ENCODE measurements at regions not wholly inside any gene's neighbourhood (a gene's known extent, or its start where the extent isn't known, plus 50 kb on each side); places are given as distances from the start of the nearest gene placed in this dataset.

DNA sequence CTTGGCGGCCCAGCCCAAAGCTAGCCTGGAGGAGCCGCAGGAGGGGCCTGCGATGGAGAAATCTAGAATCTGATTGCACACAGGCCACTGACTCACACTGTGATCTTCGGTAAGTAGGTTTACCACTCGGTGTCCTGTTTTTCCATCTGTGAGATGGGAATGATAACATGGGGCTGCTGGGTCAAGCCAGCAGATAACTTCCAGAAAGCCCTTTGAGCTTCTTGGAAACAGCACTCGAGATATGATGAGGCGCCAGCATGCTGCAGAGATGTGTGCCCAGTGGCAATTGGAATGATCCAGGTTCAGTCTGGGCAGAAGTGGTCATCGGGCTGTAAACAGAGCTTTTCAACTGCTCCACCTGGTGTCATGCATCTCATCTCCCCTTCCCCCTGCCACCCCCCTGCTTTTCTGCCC is 771.3 kb upstream of the TBX3 start:
- DNase-seq, result no peak

DNA sequence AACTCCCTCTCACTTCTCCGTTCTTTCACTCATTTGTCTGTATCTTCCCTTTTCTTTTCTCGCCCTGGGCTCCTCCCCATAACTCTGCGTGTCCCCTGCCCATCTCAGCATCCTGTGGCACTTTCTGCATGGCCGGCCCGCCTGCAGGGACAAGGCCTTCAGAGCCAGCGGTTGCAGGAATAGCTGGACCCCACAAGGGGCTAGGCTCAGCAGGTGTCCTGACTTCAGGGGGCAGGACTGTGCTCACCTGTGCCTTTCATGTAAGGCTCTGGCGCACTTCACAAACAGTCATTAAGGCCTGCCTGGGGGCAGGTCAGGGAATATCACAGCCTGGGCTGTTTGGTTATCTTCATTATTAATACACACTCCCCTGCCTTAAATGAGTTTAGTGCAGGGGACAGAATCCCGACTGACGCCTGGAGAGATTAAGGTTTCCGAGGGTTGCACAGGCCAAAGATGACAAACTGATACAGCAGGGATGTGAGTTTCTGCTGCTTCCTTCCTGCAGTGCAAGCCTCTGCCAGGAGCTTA is 768.8 kb upstream of the TBX3 start:
- no peak for DNase-seq

DNA sequence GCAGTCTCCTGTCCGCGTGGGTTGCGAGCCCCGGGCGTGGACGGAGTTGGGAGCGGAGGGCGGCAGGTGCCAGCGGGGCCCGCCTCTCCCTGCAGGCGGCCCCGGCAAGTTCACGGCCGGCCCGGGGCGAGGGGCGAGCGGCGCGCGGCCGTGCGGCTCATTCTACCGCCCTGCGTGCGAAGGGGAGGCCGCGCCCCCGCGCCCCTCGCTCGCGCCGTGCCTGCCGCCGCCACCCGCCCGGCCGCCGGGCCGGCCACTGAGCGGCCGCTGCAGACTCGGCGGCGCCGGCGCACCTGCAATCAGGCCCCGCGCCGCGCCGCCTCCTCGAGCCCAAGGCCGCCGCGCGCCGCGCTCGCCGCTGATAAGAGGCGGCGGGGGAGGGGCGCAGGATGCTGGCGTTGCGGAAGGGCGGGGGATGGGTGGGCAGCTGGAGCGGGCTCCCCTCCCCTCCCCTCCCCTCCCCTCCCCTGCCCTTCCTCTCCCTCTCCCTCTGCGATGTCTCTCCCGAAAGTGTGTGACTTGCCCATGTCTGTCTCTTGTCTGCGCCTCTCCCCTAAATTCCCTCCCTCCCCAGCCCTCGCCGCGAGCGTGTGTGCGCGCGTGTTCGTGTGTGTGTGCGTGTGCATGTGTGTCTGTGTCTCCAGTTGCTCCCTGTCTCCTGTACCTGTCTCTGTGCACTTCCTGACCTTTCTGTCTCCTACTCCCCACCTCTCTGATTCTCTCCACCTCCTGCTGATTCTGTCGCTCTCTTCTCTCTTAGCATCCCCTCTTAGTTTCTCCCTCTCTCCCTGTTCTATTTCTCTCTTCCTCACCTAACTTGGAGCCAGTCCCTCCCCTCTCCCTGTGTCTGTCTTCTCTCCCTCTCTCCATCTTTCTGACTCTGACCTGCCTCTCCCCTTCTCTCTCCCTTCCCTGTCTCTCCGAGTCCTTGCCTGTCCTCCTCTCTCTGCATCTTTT is 768.1 kb upstream of the TBX3 start:
- DNase-seq, result peak in 1 of 2 donors; percentile 25

DNA sequence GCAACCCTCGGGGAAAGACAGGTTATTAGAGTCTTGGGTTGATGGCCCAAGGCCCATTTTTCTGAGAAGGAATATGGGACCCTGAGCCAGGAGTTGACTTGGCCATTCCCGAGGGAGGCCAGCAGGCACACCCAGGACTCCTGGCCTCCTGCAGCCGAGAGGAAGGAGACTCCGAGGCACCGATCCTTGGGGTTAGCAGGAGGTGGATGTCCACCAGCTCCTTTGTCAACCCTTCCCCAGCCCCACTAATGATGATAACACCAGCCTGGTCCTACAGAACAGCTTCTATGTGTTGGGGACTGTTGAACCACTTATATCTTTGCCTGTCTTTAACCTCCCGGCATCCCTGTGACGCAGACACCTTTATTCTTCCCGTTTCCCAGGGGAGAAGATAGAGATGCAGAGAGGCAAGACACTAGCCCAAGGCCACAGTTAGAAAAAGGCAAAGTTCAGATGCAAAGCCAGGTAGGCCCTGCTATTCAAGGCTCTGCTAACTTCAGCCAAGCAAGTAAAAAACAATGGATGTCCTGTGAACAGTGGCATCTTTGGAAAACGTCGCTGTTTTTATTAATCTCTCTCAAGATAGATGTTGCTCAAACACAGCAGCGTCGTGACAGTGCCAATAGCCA is 767.3 kb upstream of the TBX3 start:
- DNase-seq, result no peak

DNA sequence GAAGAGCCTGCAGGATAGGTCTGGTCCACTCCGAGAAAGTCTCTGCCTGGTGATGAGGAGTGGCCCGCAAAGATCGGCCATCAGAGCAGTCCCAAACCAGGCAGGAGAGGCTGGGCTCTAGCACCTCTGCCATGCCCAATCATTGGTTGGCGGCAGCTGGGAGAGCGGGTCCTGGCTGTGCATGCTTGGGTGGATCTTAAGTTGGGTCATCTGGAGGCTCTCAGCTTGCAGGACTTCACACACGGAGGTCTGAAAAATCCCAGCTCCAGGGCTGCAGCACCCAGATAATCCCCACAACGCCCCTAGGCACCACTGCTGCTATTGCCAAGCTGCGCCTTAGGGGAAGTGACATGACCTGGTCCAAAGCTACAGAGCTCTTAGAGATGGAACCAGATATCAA is 766.7 kb upstream of the TBX3 start:
- DNase-seq, result no peak

DNA sequence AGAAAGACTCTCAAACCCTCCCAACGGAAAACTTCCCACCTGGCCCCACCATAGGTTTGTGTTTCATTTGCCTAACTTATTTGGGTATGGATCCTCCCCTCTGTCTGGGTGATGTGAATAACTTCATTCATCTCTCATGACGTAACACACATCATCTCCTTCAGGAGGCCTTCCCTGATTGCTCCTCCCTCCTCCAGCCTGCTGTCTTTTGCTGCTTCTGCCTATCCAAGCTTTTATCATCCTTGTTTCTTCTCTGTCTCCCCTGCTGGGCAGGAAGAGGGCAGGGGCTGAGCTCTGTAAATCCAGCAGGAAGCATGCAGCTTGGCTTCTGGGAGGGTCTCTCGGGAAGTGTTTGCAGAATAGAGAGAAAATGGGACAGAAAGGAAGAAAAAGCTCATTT is 766.0 kb upstream of the TBX3 start:
- no peak for DNase-seq

DNA sequence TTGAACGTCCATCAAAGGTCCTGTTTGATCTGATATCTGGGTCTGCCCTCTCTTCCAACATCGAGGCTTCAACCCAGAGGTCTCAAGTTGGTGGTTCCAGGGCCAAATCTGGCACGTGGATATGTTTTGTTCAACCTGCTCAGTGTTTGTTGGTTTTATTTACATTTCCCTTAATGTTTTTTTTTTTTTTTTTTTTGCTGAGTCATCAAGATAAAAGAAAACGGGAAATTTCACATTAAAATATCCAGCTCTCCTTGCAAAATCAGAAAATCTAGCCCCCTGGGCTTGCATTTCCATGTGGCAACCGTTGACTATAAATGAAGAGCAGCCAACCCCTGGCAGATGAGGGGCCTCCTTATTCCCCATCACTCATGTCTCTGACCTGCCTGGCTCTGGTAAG is 765.6 kb upstream of the TBX3 start:
- DNase-seq, result no peak

DNA sequence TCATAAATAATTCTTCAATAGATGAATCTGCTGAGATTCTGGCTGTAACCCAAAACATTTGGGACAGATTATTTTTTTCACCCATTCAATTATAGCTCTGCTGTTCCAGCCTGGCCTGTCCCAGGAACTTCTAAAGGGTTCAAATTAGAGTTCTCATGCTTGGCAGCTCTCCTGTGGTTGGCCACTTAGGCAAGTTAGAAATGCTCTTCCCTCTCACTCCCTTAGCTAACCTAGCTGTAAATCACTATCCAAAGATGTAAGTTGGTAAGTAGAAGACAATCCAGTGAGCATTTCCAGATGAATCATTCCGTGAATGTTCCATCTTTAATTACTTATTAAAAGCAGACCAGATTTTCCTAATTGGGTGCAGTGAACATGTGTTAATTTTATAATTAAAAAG is 760.4 kb upstream of the TBX3 start:
- DNase-seq, result no peak

DNA sequence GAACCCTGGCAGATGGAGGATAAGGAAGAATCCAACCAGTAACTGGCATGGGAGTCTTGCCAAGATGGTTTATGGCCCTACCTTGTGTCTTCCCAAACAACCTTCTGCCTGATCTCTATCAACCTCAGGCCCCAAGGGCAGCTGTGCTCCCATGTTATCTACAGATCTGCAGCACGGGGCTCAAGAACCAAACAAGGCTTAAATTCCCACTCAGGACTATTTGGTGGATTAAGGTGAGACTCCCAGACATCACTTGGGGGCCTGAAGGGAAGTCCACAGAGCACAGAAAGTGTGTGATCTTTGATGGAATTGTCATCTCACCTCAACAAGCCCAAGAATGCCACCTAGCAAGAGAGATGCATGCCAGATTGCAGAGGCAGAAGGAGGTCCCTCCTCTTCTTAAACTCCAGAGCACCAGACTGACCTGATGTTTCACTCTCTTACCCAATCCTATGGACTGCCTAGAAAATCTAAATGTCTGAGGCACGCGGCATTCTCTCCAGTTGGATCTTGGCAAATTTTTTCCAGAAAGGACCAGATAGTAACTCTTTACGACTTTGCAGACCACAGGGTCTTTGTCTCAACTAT is 759.5 kb upstream of the TBX3 start:
- DNase-seq, result no peak

DNA sequence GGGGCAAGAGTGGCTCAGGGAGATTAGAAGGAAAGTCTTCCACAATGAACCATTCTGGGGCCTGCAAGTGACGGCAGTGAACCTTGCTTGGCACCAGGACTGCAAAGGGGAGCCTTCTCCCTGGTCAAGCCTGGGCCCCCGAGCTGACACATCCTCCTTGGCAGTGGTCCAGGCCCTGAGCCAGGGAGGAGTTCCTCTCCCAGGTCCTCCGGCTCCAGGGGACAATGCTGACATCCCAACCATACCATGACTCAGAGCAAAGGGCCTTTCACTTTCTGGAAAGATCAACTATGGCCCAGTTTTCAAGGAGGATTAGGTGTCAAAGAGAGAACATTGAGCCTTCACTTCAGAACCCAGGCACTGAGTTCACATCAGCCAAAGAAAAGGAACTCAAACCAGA is 756.5 kb upstream of the TBX3 start:
- no peak for DNase-seq

DNA sequence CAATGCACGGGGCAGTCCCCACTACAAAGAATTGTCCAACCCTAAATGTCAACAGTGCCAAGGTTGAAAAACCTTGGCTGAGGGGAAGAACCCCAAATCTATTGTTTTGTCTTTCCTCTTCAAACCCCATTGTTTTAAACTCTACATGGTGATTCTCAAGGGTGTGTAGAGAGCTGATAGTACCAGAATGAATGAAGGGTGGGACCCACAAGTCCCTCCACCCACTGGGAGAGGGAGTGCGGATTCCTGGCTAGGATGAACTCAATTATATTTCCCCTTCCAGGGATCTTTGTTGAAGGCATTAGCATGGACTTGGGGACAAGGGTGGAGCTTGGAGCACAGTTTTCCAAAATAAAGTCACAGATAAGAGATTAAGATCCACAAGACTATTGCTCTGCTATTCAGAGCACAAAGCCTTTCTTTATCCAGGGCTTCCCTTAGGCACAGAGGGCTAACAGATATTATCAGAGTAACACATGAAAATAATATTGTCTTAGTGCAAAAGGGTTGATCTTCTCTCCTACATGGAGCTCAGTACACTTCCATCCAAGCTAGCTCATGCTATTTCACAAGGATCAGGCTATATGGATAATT is 755.1 kb upstream of the TBX3 start:
- DNase-seq, result no peak

DNA sequence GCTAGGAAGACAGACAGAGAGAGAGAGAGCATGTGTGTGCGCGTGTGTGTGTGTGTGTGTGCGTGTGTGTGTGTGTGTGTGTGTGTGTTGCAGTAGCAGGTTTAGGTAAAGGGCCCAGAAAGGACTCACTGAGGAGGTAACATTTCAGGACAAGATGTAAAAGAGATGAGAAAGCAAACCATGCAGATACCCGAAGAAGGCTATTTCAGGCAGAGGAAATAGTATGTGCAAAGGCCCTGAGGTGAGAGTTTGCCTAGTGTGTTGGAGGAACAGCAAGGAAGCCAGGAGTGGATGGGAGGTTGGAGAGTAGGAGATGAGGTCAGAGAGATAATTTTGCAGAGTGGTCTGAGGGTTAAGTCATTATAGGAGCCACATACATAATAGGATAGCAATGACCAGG is 754.3 kb upstream of the TBX3 start:
- no peak for DNase-seq

DNA sequence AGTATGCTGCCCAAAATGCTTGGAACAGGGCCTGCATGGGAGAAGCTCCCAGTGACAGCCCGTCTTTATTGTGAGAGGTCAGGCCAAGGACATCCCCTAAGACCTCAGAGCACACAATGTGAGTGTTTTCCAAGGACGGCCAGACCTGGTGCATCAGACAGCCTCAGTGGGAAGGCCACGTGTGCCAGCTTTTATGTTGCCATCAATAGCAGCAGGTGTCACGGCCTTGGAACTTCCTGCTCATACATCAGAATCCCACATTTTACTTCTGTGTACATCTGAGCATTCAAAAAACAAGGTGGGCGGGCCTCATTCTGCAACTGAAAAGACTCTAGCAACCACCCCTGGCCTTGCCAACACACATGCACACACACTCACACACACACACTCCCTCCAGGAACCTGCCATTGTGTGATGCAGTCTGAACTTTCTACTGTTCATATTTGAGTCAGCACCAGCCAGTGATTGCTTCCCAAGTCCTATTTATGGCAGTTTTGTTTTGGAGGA is 753.1 kb upstream of the TBX3 start:
- DNase-seq, result no peak

DNA sequence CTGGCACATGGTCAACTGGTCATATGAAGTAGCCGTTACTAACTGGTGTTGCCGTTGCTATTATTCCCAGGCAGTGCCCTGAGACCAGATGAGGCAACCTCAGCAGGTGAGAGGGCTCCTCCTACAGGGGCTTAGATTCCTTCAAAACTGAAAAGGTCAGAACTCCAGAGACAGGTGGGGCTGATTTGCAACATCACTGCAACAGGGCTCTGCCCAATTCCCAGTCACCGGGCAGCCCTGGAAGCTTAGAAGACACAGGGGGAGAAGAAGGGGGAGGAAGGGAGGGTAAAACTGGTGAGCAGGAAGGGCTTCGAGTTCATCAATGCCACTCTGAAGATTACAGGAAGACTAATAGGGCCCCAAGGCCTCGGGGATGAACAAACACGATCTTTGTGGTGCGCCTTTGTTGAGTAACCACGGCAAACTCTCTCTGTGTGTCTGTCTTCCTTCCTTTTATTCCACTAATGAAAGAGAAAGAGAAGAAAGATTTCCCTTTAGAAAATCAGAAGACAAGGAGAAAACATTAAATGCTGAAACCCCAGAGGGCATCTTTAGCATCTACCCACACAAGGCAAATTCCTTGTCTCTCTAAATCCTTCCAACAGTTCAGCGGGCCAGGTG is 749.1 kb upstream of the TBX3 start:
- DNase-seq, result no peak

DNA sequence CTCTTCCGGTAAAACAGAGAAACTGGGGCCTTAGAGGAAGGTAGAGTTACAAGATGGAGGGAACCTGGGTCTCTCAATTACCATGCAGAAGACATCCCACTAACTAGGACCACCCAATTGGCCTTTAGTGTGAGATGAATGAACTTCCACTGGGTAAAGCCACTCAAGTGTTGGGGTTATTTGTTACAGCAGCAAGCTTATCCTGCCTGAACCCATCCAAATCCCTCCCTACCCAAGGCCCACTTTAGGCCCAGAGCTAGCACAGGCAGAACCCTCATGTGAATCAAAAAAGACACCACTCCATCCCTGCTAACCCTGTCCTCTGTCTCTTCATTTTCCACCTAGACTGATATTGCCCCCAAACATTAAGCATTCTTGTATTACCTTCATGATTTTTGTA is 746.7 kb upstream of the TBX3 start:
- no peak for DNase-seq

DNA sequence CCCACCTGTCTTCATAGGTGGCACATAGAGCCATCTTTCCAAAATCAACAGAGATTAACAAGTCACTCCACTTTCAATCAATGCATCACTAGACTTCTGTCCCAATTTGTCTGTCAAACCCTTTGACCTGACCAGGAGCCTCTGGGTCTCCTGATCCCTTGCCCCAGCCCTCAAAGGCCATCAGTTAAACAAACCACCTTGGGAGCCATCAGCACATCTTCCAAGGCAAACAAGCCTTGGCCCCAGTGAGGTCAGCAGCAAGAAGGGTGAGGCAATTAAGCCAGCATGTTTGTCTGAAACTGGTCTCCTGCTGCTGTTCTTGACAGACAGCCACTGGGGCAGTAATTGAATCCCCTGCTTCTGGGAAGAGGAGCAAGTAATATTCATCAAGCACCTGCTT is 742.8 kb upstream of the TBX3 start:
- DNase-seq, result no peak

DNA sequence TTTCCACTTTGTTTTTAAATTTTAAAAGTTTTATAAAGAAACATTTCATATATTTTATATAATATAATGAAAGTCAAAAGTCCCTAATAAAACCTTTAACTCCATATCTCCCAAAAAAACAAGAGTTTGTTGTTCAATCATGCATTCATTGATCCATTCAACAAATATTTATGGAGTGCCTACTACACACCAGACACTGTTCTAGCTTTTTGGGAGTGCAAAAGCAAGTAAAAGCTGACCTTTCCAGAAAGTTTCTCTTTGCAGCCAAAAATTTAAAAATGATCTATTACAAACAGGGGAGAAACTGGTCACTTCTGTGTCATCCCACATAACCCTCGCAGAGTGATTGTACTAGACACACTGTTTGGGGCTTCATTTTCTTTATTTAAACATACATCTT is 740.0 kb upstream of the TBX3 start:
- no peak for DNase-seq

DNA sequence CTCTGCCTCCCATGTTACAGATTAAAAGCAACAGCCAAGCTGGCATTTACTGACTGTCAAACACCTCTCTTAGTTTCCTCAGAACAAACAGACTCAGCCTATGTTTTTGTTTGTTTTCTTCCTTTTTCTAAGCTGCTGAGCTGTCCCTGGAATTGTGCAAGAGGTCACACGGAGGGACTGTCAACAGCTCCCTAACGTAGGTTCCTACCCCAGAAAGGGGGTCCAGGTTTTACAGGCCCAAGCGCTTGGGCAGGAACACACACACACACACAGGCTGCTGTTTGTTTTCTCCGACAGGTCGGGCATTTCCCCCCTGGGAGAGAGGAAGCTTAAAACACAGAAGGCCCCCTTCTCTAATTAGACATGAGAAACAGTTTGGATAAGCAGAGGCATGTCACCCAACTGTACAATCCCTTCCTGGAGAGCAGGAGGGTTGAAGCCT is 739.6 kb upstream of the TBX3 start:
- DNase-seq, result no peak

DNA sequence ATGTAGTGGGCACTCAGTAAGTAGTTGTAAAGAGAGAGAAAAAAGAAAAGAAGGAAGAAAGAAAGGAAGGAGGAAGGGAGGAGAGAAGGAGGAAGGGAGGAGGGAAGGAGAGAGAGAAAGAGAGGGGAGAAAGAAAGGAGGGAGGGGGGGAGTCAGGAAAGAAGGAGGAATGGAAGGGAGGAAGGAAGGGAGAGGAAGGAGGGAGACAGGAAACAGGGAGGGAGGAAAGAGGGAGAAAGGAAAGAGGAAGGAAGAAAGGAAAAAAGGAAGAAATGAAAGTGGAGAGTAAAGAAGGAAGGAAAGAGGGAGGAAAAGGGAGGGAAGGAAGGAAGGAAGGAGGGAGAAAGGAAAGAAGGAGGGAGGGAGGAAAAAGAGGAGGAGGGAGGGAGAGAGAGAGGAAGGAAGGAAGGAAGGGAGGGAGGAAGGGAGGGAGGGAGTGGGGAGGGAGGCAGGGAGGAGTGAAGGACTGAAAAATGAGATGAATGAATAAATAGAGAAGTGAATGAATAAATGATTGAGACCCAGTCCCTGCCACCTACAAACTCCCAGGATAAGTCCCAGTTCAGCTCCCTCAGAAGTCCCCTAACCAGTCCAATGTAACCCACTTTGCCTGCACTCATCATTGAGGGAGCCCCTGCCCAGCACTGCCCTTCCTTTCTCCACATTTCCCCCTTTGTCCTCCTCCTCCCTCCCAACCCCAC is 739.0 kb upstream of the TBX3 start:
- no peak for DNase-seq

DNA sequence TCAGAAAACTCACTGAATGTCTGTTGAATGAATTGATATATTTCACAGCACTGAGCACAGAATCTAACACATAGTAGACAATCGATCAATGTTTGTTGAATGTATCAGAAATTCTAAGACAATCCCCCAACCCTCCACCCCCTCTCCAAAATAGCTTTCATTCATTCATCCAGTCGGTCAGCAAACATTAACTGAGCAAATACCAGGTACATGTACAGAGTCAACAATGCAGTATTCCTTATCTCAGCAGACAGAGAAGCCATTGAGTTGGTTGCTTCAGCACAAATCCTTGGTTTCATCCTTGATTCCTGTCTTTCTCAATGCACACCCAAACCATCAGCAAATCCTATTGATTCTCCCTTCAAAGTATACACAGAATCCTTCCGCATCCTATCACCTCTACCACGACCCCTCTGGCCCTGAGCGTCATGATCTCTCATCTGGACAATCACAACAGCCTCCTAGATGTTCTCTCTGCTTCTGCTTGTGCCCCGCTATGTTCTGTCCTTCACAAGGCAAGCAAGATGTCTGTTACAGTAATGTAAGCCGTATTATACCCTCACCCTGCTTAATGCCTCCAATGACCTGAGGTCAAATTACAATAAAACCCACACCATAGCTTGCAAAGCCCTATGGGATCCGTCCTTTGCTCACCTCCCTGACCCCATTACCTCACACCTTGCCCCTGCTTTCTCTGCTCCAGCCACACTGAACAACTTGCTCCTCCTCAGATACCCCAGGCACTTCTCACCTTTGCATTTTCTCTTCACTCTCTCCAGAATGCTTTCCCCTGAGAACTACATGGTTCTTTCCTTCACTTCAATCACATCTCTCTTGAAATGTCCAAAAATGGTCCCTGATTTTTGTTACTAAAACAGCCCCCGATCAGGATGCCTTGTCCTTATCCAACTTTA is 738.1 kb upstream of the TBX3 start:
- DNase-seq, result no peak

DNA sequence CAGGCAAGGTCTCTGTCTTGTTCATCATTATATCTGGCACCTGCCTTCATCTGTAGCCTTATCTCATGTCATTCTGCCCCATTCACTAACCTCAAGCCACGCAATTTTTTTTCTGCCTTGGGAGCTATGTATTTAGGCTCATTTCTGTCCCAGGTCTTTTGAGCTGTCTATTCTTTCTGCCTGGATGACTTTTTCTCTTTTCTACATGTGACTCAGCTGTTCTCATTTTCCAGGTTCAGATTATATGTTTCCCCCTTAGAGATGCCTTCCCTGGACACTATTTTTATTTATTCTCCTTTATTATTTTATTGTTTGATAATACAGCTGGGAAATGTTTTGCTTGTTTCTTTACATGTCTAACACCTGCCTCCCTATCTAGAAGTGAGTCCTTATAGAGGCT is 737.4 kb upstream of the TBX3 start:
- no peak for DNase-seq

All from hippocampal formation (tissue), 2 donors.